GM12872 (cell line): ENCODE measurements at regions not wholly inside any gene's neighbourhood (a gene's known extent, or its start where the extent isn't known, plus 50 kb on each side); places are given as distances from the start of the nearest gene placed in this dataset.

Experiments used
- TF ChIP-seq, protein P1 (sequence below): IDR thresholded peaks from 3 replicates; pipeline ENCODE4 v1.5.1; 2011; ENCODE audit warnings: low read depth, mild to moderate bottlenecking, low read length, moderate library complexity; ENCODE audit not compliant: insufficient read depth

DNA sequence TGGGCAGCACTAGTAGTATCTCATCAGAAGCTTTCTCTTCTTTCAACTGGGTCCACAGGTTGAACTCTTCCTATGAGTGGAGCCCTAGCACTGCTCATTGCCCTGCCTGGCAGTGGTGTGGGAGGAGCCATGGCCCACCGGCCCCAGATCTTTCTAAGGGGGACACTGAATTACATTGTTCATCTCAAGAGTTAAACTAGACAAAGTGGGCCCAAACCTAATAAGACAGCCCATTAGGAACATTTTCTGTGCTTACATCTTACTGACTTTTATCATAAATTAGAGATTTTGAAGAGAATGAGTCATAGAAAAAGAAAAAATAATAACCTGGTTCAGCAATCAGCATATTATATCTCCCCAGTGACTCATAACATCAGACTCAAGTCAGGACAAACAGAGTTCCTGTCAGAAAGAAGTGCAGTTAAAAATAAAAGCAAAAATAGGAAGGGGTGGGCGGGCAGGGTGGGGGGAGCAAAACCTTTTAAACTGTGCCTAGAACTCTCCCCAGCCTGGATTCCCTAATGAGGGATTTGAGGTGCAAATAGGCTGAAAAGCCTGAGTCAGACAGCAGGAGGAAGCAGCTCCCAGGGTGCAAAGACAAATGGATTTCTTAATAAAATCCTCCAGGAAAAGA is 161.6 kb upstream of the TRIB2 start:
- TF ChIP-seq, protein P1, sequence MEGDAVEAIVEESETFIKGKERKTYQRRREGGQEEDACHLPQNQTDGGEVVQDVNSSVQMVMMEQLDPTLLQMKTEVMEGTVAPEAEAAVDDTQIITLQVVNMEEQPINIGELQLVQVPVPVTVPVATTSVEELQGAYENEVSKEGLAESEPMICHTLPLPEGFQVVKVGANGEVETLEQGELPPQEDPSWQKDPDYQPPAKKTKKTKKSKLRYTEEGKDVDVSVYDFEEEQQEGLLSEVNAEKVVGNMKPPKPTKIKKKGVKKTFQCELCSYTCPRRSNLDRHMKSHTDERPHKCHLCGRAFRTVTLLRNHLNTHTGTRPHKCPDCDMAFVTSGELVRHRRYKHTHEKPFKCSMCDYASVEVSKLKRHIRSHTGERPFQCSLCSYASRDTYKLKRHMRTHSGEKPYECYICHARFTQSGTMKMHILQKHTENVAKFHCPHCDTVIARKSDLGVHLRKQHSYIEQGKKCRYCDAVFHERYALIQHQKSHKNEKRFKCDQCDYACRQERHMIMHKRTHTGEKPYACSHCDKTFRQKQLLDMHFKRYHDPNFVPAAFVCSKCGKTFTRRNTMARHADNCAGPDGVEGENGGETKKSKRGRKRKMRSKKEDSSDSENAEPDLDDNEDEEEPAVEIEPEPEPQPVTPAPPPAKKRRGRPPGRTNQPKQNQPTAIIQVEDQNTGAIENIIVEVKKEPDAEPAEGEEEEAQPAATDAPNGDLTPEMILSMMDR: no peak

DNA sequence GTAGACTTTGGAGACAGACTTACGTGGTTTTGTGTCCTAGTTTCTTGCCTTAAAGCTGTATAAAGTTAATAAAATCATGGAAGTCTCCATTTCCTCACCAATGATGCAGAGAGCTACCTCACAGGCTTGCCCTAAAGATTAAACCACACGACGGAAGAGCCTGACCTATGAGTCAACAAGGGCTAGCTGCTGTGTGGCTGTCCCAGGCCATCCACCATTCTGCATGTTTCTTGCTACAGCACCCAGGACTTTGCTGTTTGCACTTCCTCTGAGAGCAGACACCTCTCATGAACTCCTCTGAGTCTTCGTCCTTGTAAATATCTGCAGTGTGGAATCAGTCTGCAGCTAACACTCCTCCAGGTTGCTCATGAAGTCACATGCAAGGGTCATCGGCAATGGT is 160.0 kb upstream of the TRIB2 start:
- TF ChIP-seq, protein P1: no peak

DNA sequence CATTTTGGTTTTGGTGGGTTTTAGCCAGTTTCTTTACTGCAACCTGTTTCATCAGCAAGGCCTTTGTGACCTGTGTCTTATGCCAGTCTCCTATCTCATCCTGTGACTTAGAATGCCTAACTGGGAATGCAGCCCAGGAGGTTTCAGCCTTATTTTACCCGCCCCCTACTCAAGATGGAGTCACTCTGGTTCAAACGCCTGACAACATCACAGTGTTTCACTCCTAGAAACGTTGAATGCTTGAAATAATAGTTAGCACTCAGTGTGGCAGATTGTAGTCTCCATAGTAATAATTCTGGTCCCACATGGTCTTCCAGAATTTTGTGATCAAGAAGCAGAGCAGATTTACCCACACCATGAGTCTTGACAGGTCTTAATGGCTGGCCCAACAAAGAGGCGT is 159.0 kb upstream of the TRIB2 start:
- TF ChIP-seq, protein P1: no peak

DNA sequence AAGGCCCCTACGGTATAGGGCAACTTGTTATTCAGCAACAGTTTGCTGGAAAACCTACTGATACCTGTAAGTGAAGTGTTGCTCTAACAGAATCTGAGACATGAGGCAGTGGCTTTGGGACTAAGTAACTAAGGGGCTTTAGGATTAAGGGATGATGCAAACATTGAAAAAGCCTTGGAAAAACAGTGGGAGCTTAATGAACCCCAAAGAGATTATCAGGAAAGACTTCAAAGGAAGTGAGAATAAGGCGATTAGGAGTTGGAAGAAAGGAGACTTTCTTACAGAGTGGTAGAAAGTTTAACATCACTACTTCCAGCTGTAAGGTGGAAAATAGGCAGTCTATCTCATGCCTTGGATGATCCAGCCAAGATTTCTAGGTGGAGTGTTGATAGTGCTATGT is 158.2 kb upstream of the TRIB2 start:
- TF ChIP-seq, protein P1: no peak

DNA sequence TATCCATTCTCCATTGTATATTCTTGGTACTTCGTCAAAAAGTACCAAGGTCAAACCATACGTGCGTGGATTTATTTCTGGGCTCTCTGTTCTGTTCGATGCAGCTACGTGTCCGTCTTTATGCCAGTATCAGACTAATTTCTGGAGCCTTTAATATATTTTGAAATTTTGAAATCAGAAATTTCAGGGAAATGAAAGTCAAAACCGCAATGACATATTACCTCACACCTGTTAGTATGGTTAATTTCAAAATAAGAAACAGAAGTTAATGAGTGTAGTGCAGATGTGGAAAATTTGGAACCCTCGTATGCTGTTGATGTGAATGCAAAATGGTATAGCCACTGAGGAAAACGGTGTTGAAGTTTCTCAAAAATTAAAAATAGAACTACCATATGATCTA is 156.1 kb upstream of the TRIB2 start:
- TF ChIP-seq, protein P1: no peak

DNA sequence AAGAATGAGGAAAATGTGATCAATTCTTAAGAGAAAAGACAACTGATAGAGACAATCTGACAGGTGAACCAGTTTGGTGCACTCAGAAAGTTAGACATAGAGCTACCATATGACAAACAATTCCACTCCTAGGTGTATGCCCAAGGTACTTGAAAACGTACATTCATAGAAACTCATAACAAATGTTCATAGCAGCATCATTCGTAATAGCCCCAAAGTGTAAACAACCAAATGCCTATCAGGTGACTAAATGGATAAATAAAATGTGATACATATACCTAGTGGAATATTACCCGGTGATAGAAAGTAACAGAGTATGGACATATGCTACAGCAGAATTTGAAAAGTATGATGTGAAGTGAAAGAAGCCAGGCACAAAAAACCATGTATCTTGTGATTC is 149.3 kb upstream of the TRIB2 start:
- TF ChIP-seq, protein P1: no peak

DNA sequence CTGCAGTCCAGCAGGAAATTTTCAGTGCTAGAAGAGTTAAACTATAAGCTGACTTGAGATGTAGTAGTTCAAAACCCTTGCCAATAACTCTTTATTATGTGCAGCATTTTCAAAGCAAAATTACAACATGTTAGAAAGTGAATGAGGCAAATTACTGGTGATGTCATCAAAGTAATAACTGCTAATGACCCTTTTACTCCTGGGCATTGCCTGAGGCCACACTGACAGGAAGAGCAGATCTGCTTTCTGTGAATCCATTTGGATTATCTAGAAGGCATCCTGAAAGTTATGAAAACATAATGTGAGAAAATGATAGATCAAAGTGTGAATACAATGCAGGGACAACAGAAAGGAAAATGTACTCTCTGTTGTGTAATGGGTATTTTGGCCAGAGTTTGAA is 139.6 kb upstream of the TRIB2 start:
- TF ChIP-seq, protein P1: no peak
